PC-3 (cell line): ENCODE measurements at regions not wholly inside any gene's neighbourhood (a gene's known extent, or its start where the extent isn't known, plus 50 kb on each side); places are given as distances from the start of the nearest gene placed in this dataset.

ENCODE experiments used
- ATAC-seq: fragments of 200-7000 bp; cut with Tn5 transposase; 2 replicates; pipeline ENCODE4 v1.9.1; 2020; ENCODE audit warnings: mild to moderate bottlenecking, moderate library complexity
- BruUV-seq: library from RNA; stranded (reverse); fragments of 400-500 nt; replicated peaks from 2 replicates; lab custom pipeline; 2021; lab: Mats Ljungman, UMichigan
- CTCF ChIA-PET: fragments of 300-600 bp; sonication (Branson Sonifier 250); formaldehyde crosslinking; loops from one replicate; lab custom pipeline; 2022; ENCODE audit warnings: antibody characterized with exemption; lab: Charles Lee
- POLR2A ChIA-PET: fragments of 300-600 bp; sonication (Branson Sonifier 250); formaldehyde crosslinking; loops from one replicate; lab custom pipeline; 2022; ENCODE audit warnings: antibody characterized with exemption; ENCODE audit not compliant: unreplicated experiment; lab: Charles Lee
- DNase-seq: peaks from one replicate; pipeline ENCODE4 v3.0.0-alpha.2; 2015
- H2AFZ ChIP-seq: fragments of 300-600 bp; sonication (generic); 2 replicates; pipeline ENCODE4 v1.6.0; 2016; ENCODE audit warnings: antibody characterized with exemption, low read length
- H3F3A ChIP-seq: fragments of 300-600 bp; sonication (generic); one replicate; pipeline ENCODE4 v1.6.0; 2017; ENCODE audit warnings: antibody characterized with exemption, low read length, control low read depth, mild to moderate bottlenecking; ENCODE audit not compliant: unreplicated experiment
- H3K27ac ChIP-seq: fragments of 300-600 bp; sonication (generic); 2 replicates; pipeline ENCODE4 v1.5.1; 2016; ENCODE audit warnings: mild to moderate bottlenecking, low read length
- H3K27me3 ChIP-seq: fragments of 300-600 bp; sonication (generic); 2 replicates; pipeline ENCODE4 v1.6.1; 2016; ENCODE audit warnings: low read length, mixed read lengths
- H3K36me3 ChIP-seq: fragments of 300-600 bp; sonication (generic); 2 replicates; pipeline ENCODE4 v1.6.1; 2016; ENCODE audit warnings: low read depth, mixed run types, low read length, mixed read lengths
- H3K4me1 ChIP-seq: fragments of 300-600 bp; sonication (generic); 2 replicates; pipeline ENCODE4 v1.5.1; 2016; ENCODE audit warnings: low read length; ENCODE audit not compliant: insufficient read depth
- H3K4me2 ChIP-seq: fragments of 300-600 bp; sonication (generic); 2 replicates; pipeline ENCODE4 v1.6.0; 2016; ENCODE audit warnings: low read length
- H3K4me3 ChIP-seq: fragments of 300-600 bp; sonication (generic); 2 replicates; pipeline ENCODE4 v1.5.1; 2016; ENCODE audit warnings: mild to moderate bottlenecking, low read length, mixed read lengths
- H3K79me2 ChIP-seq: fragments of 300-600 bp; sonication (generic); 2 replicates; pipeline ENCODE4 v1.6.1; 2017; ENCODE audit warnings: low read length, mixed read lengths
- H3K9ac ChIP-seq: fragments of 300-600 bp; sonication (generic); 2 replicates; pipeline ENCODE4 v1.6.0; 2016; ENCODE audit warnings: mild to moderate bottlenecking, low read length
- H3K9me2 ChIP-seq: fragments of 300-600 bp; sonication (generic); replicated peaks from 2 replicates; pipeline ENCODE4 v1.6.1; 2016; ENCODE audit warnings: mixed run types, low read length, mixed read lengths
- H3K9me3 ChIP-seq: fragments of 300-600 bp; sonication (generic); 2 replicates; pipeline ENCODE4 v1.6.1; 2016; ENCODE audit warnings: low read length, mixed read lengths
- H4K20me1 ChIP-seq: fragments of 300-600 bp; sonication (generic); 2 replicates; pipeline ENCODE4 v1.6.1; 2016; ENCODE audit warnings: low read length, mixed read lengths
- CTCF ChIP-seq: fragments of 300-600 bp; sonication (generic); conservative IDR thresholded peaks from 2 replicates; pipeline ENCODE4 v1.5.1; 2017; ENCODE audit warnings: antibody characterized with exemption, low read depth, mild to moderate bottlenecking, low read length
- EZH2 ChIP-seq: fragments of 300-600 bp; sonication (generic); IDR thresholded peaks from one replicate; pipeline ENCODE4 v1.6.1; 2017; ENCODE audit warnings: antibody characterized with exemption, mild to moderate bottlenecking, low read length; ENCODE audit not compliant: unreplicated experiment
- EZH2phosphoT487 ChIP-seq: fragments of 300-600 bp; sonication (generic); IDR thresholded peaks from 2 replicates; pipeline ENCODE4 v1.6.1; 2018; ENCODE audit warnings: mild to moderate bottlenecking, antibody characterized with exemption, low read length, borderline replicate concordance
- intact Hi-C: fragments of 100-400 bp; cut with micrococcal nuclease; formaldehyde crosslinking; loops from 2 replicates; pipeline ENCODE4 v1.9.0; 2023

GRCh38 chr3:96750094-96750767 is 64.2 kb upstream of the EPHA6 start:
- BruUV-seq: no TSS peak
- ChIA-PET POLR2A (no interaction called here), CTCF (no interaction called here)
- Histone ChIP-seq H3K9me3 (no peaks in the 10 kb centered on the region), H3K36me3 (no peaks in the 10 kb centered on the region), H3K4me1 (no peaks in the 10 kb centered on the region), H3K27me3 (no peaks in the 10 kb centered on the region), H2AFZ (no peak overlapping the region), H3K79me2 (no peaks in the 10 kb centered on the region), H3K9ac (no peak overlapping the region), H3K9me2 (no peaks in the 10 kb centered on the region), H3K27ac (no peak overlapping the region), H4K20me1 (no peaks in the 10 kb centered on the region), H3K4me3 (no peak overlapping the region), H3K4me2 (no peak overlapping the region), H3F3A (no peaks in the 10 kb centered on the region)
- TF ChIP-seq CTCF (no peak), EZH2 (no peak), EZH2phosphoT487 (no peak)
- no peak for ATAC-seq
- DNase-seq: no peak
- intact Hi-C loops: loop anchor here (10.0 kb wide), 1 partner anchor 155 kb away; no protein-coding TSS in a partner anchor

DNA sequence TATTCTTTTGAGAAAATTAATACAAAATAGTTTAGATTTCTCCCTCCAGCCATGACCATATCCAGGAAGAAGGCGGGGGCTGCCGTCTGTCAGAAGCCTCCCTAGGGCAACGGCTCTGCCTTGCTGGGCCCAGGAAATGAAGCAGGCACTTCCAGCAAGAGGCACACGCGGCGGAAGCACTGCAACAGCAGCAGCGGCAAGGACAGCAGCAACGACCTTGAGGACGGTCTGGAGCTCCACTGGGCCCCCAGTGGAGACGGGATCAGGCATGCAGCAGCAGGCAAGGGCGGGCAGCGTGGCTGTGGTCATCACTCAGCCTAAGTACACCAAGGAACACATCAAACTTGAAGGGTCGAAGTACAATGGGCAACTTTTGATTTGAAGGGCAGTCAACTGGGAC is 61.3 kb upstream of the EPHA6 start:
- Histone ChIP-seq H3K9me2 (no peaks in the 10 kb centered on the region), H3K4me3 (no peak overlapping the region), H2AFZ (no peak overlapping the region), H4K20me1 (no peaks in the 10 kb centered on the region), H3K79me2 (no peaks in the 10 kb centered on the region), H3K27me3 (no peaks in the 10 kb centered on the region), H3F3A (no peaks in the 10 kb centered on the region), H3K9me3 (no peaks in the 10 kb centered on the region), H3K9ac (no peak overlapping the region), H3K4me1 (peaks cover 5% of the 10 kb centered on the region; the same call in 1 of the 2 replicates), H3K27ac (no peak overlapping the region), H3K36me3 (no peaks in the 10 kb centered on the region), H3K4me2 (no peak overlapping the region)
- ChIA-PET CTCF (no interaction called here), POLR2A (no interaction called here)
- intact Hi-C loops: loop anchor here (10.0 kb wide), 1 partner anchor 158 kb away; no protein-coding TSS in a partner anchor
- DNase-seq (no peak), ATAC-seq (no peak)
- TF ChIP-seq CTCF: no peak
- no peak for TF ChIP-seq EZH2phosphoT487
- no peak for TF ChIP-seq EZH2
- BruUV-seq: no TSS peak

- no peaks in the 10 kb centered on the region for H3K36me3 ChIP-seq
- H3F3A ChIP-seq: no peaks in the 10 kb centered on the region
- H3K4me3 ChIP-seq: no peak overlapping the region
- H3K27me3 ChIP-seq: no peaks in the 10 kb centered on the region
- H3K4me1 ChIP-seq: peaks cover 5% of the 10 kb centered on the region; the same call in 1 of the 2 replicates
- BruUV-seq: no TSS peak
- no peaks in the 10 kb centered on the region for H3K9me3 ChIP-seq
- H3K9ac ChIP-seq: no peak overlapping the region
- no peaks in the 10 kb centered on the region for H4K20me1 ChIP-seq
- H3K4me2 ChIP-seq: no peak overlapping the region
- no peak overlapping the region for H2AFZ ChIP-seq
- no peak for TF ChIP-seq EZH2phosphoT487
- TF ChIP-seq CTCF: no peak
- TF ChIP-seq EZH2: no peak
- DNase-seq (no peak), ATAC-seq (no peak)
- intact Hi-C loops: loop anchor here (10.0 kb wide), 1 partner anchor 159 kb away; no protein-coding TSS in a partner anchor
- ChIA-PET POLR2A (no interaction called here), CTCF (no interaction called here)
- no peaks in the 10 kb centered on the region for H3K79me2 ChIP-seq
- H3K27ac ChIP-seq: no peak overlapping the region
- H3K9me2 ChIP-seq: no peaks in the 10 kb centered on the region
Measured at GRCh38 chr3:96754128-96754527, 60.3 kb upstream of the EPHA6 start.
